ENCODE measurements at regions not wholly inside any gene's neighbourhood (a gene's known extent, or its start where the extent isn't known, plus 50 kb on each side); places are given as distances from the start of the nearest gene placed in this dataset.

GRCh38 chr11:41917900-41918299 lies 458.4 kb upstream of the LRRC4C start:
- no TSS peak for BruUV-seq (replicated peaks)
- Histone ChIP-seq H3K27me3 (ENCODE audit: control insufficient read depth in 2 of 2, insufficient read depth in 2 of 2, low read length in 2 of 2) (no peaks in the 10 kb centered on the region), H3K9ac (replicated peaks; ENCODE audit: extremely low read depth, insufficient read depth, low read length) (no peak overlapping the region), H3K4me3 (replicated peaks in 1 of 3; ENCODE audit: insufficient read depth in 1 of 3, low read depth in 1 of 3, low read length in 3 of 3) (no peak overlapping the region), H4K20me1 (replicated peaks; ENCODE audit: control insufficient read depth, extremely low read depth, insufficient read depth, low read length) (no peaks in the 10 kb centered on the region), H3K27ac (ENCODE audit: insufficient read depth, low read depth, low read length) (no peak overlapping the region), H3K4me2 (ENCODE audit: insufficient read depth, low read length) (no peak overlapping the region), H2AFZ (ENCODE audit: low read depth, low read length) (no peak overlapping the region), H3K9me3 (replicated peaks; ENCODE audit: control insufficient read depth, insufficient read depth, low read length) (no peaks in the 10 kb centered on the region), H3K36me3 (ENCODE audit: control insufficient read depth in 2 of 2, extremely low read depth in 1 of 2, insufficient read depth in 2 of 2, low read length in 2 of 2) (no peaks in the 10 kb centered on the region), H3K79me2 (ENCODE audit: control insufficient read depth, insufficient read depth, low read length) (no peaks in the 10 kb centered on the region), H3K4me1 (ENCODE audit: control insufficient read depth, extremely low read depth, insufficient read depth, low read length) (no peaks in the 10 kb centered on the region), H3K9me1 (replicated peaks; ENCODE audit: control insufficient read depth, extremely low read depth, insufficient read depth, low read length) (no peaks in the 10 kb centered on the region)
- POLR2A ChIA-PET: no interaction called here
- CTCF ChIA-PET: no interaction called here
- intact Hi-C loops (cut with micrococcal nuclease) (no loop called here), dilution Hi-C loops (cut with MboI; ENCODE audit: extremely low pct_ligation_motif_present, low sequenced_read_pairs) (no loop called here)
- TF ChIP-seq CTCF (IDR thresholded peaks at IDR 0.05; ENCODE audit: extremely low read depth in 1 of 2, insufficient read depth in 1 of 2, low read depth in 1 of 2, low read length in 2 of 2) (no peak), EZH2 (IDR thresholded peaks at IDR 0.05; ENCODE audit: borderline replicate concordance, low read depth, low read length, severe bottlenecking) (no peak), FOS (IDR thresholded peaks at IDR 0.05; ENCODE audit: borderline replicate concordance, insufficient read depth, low read length) (no peak), POLR2AphosphoS5 (IDR thresholded peaks at IDR 0.05; ENCODE audit: insufficient read depth, low read depth, low read length) (no peak), MYC (IDR thresholded peaks at IDR 0.05; ENCODE audit: low read depth, low read length) (no peak), GATA2 (IDR thresholded peaks at IDR 0.05; ENCODE audit: insufficient read depth, insufficient read length, low read depth, low read length) (no peak), MAX (IDR thresholded peaks at IDR 0.05; ENCODE audit: insufficient read depth, insufficient read length) (no peak), JUN (IDR thresholded peaks at IDR 0.05; ENCODE audit: borderline replicate concordance, insufficient read depth, insufficient read length, low read depth) (no peak), POLR2A (IDR thresholded peaks at IDR 0.05; ENCODE audit: low read depth, low read length) (no peak)
- no peak for FAIRE-seq
- DNase-seq (ENCODE audit: low read depth, low spot score): no peak

Measured in endothelial cell of umbilical vein (primary cell).